DOHH2 (cell line): ENCODE measurements at regions not wholly inside any gene's neighbourhood (a gene's known extent, or its start where the extent isn't known, plus 50 kb on each side); places are given as distances from the start of the nearest gene placed in this dataset.

ENCODE experiments used
- EZH2phosphoT487 ChIP-seq: fragments of 200-600 bp; sonication (generic); IDR thresholded peaks from 2 replicates; pipeline ENCODE4 v1.6.1; 2017; ENCODE audit warnings: borderline replicate concordance, mild to moderate bottlenecking, antibody characterized with exemption, low read length, moderate library complexity, mixed read lengths
- TF ChIP-seq, protein P1 (sequence below): fragments of 200-600 bp; sonication (generic); IDR thresholded peaks from one replicate; pipeline ENCODE4 v1.5.1; 2014; ENCODE audit warnings: antibody characterized with exemption, mild to moderate bottlenecking, low read depth, low read length; ENCODE audit not compliant: poor library complexity, severe bottlenecking

- no peak for TF ChIP-seq EZH2phosphoT487
- TF ChIP-seq, protein P1, sequence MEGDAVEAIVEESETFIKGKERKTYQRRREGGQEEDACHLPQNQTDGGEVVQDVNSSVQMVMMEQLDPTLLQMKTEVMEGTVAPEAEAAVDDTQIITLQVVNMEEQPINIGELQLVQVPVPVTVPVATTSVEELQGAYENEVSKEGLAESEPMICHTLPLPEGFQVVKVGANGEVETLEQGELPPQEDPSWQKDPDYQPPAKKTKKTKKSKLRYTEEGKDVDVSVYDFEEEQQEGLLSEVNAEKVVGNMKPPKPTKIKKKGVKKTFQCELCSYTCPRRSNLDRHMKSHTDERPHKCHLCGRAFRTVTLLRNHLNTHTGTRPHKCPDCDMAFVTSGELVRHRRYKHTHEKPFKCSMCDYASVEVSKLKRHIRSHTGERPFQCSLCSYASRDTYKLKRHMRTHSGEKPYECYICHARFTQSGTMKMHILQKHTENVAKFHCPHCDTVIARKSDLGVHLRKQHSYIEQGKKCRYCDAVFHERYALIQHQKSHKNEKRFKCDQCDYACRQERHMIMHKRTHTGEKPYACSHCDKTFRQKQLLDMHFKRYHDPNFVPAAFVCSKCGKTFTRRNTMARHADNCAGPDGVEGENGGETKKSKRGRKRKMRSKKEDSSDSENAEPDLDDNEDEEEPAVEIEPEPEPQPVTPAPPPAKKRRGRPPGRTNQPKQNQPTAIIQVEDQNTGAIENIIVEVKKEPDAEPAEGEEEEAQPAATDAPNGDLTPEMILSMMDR = no peak
Observed at GRCh38 chr18:60593249-60593648, 220.7 kb upstream of the MC4R start.
